ENCODE measurements at regions not wholly inside any gene's neighbourhood (a gene's known extent, or its start where the extent isn't known, plus 50 kb on each side); places are given as distances from the start of the nearest gene placed in this dataset.
A peak's percentile ranks its signal among the peaks of the same experiment; 100 is the strongest.

DNA sequence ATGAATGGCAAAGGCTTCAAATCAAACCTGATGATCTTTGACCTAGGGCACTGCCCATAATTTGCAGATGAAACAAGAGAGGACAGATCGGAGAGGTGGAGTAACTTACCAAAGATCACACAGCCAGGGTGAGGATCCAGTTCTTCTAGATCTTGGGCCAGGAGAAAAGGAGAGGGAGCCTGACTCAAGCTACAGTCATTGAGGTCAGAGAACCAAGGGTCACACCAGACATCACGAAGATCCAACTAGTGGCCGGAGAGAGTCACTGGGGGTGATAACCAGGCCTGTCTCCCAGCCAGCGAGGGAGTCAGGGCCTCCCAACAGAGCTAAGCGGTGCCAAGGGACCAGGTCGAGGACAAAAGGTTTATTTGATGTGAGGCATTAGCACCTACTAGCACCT is 115.0 kb downstream of the RIPK4 start:
- FAIRE-seq = no peak

DNA sequence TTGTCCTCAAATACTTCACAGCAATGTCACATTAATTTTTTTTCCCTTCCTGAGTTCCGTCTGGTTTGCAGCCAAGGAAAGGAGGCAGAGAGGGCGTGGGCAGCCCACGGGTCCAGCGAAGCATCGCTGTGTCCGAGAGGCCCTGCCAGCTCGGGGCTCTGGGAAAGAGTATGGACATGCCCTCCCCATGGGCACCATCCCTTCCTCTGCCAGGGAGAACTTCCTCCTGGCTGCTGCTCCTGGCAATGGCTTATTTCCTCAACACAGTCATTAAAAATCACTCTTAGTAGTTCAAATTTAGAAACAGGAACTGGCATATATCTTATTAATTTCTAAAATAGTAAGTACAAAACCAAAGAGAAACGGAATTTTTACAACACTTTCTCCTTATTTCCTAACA is 115.4 kb downstream of the RIPK4 start:
- FAIRE-seq = no peak

DNA sequence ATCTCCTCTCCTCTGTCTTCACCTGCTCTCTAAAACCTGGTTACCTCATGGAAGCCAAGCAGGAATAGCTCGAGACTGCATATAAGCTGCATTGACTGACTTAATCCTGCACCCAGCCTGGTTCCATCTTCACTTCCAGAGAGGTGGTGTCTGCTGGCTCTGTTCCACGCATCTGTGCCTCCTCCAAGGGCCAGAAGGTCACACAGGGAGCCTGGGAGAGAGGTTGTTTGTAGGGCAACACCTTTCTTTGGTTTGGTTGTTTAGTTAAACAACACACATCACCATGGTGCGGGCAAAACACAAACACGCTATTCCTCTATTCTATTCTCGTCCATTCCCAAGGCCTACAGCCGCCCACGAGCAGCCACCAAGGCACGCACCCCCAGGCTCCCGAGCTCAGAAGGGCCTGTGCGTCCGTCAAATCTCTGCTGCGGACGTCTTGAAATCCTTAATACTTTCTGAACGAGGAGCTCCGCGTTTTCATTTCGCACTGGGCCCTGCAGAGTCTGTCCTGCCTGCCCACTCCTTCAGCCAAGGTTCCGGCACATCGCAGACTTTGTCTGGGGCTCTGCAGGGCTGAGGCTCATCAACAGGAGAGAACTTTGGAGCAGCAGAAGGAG is 116.2 kb downstream of the RIPK4 start:
- no peak for FAIRE-seq

DNA sequence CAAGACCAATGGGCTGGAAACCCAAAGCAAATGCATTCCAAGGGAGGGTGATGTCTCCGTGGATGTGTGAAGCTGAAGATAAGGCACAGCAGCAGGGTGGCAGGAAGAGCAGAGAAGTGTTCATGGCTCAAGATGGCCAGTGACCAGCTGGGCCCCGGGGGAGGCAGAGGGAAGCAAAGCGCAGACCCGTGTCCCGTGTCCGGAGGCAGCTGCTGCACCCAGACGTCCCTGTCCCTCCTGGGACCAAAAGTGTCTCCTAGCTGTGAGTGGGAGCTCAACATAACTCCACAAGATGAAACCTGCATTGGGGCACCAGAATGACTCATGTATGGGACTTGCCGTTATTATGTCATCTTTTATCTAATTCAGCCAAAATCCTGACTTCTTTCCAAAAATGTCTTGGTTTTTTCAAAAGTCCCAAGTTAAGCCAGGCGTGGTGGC is 118.2 kb downstream of the RIPK4 start:
- no peak for FAIRE-seq

DNA sequence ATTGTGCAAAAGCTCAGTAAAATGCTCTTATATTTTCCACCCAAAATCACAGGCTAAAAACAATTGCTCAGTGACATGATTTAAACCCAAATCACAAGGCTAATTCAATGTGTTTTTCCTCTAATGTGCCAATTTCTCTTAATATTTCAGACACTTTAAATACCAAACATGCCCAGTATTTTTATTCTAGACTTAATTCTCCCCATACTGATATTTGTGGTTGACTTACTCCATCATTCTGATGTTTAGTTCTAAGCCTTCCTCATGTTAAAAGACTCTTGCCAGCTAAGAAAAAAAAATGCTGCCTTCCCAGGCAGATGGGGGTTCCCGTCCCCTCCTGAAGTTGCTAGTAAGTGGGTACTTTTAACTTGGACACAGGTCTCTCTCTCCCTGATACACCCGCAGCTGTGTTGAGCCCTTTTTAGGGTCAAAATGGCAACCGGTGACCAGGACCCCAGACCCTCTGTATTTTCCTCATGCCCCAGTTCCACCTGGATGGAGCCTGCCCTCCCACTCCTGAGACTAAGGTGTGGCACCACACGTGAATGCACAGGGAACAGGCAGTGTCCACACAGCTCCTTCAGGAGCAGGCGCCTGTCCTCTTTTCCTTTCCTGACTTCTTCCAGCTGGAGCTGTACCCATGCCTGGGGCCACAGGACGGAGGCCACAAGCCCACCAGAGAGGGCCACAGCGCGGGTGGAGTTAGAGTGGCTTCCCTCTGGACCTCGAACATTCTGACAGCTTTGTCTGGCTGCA is 118.9 kb downstream of the RIPK4 start:
- FAIRE-seq = no peak

DNA sequence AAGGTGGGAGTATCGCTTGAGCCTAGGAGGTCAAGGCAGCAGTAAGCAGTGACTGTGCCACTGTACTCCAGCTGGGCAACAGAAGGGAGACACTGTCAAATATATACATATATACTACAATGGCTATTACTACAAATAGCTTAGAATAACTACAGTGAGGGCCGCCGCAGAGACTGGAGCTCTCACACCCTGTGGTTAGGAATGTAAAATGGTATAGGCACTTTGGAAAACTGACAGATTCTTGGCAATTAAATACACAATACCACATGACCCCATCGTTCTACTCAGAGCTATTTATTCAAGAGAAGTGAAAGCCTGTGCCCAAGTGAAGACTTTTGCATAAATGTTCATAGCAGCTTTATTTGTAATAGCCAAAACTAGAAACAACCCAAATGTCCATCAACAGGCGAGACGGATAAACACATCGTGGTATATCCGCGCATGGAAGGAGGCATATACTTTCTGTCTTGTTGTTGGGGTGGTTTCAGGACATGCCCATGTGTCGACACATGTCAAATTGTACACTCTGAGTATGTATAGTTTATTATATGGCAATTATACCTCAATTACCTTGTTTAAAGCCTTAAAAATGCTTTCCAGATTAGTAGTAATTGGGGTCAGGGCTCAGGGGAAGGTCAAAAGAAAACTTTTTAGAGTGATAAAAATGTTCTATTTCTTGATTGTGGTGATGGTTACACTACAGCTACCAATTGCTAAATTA is 123.4 kb downstream of the RIPK4 start:
- no peak for FAIRE-seq

DNA sequence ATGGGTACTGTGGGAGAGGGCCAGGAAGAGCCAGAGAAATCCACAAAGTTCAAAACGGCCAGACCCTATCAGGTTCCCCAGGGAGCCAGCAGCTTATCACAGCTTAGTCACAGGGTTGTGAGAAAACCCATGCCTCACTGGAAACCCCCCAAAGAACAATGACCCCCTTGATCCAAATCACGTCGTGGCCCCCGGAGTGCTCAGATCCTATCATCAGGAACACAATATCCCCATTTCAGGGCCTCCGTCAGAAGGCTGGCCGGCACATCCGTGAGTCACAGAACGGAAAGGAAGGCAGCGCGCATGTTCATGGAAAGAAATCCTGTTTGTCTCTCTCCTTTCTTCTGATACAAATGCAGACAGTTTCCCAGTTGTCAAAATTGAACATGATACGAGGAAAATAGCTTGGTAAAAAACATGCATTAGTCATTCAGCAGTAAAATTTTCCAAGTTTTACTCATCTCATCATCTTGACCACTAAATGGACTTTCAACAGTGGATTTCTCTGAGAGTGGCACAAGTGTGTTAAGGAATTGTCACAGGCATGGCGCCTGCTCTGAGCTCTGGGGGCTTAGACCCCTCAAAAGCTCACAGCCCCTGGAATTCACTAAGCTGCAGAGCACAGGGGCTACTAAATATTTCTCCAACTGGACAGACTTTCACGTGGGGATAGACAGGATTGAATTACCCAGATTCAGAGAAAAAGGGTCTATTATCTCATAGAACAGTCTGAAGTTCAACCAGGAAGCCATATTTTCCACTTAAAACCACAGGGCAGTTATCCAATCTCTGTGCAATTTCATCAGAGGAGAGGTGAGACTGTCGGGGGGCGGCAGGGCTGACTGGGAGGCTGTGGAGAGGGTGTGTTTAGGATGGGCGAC is 124.8 kb downstream of the RIPK4 start:
- peak; percentile 89 for FAIRE-seq

DNA sequence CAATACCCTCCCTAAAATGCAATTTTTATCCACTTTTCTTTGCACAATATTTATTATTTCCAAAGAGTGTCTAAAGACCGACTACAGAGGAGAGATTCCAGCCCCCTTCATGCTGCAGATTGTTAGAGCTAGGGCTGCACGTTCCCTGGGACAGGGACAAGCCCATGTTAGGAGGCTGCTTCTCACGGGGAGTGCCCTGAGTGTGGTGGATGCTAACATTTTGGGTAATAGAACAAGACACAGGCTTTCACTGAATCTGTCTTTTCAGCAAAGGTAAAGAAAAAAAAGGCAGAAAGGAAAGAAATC is 125.4 kb downstream of the RIPK4 start:
- no peak for FAIRE-seq

DNA sequence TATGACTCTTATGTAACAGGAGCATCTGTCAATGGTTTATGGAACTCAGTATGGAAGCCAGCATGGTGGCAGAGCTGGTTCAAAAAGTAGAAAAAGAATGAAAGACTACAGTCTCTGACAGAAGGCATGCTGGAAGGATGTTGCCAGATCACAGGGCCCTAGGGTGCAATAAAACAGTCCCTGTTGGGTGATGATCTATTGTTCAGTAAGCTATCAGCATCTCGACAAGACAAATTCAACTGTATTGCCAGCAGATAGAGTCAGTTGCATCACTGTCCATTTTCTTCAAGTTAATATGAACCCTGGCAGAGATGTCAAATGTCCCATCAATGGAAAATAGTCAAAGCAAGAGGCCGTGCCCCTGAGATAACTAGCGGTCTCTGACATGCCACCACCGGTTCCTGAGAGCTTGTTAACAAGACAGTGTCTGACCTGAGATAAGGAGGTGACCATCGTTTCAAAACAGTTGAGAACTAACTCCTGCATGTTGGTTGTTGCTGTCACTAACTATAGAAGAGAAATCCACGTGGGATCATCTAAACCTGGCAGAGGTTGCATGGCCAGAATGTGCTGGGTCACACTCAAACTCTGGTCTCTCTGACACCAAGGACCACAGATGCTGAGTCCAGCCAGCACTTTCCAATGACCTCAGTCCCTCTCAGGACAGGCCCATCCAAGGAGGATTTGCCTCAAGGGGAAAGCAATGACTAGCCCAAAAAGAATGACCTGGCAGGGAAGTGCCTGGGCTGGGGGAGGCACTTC is 125.9 kb downstream of the RIPK4 start:
- FAIRE-seq = no peak

DNA sequence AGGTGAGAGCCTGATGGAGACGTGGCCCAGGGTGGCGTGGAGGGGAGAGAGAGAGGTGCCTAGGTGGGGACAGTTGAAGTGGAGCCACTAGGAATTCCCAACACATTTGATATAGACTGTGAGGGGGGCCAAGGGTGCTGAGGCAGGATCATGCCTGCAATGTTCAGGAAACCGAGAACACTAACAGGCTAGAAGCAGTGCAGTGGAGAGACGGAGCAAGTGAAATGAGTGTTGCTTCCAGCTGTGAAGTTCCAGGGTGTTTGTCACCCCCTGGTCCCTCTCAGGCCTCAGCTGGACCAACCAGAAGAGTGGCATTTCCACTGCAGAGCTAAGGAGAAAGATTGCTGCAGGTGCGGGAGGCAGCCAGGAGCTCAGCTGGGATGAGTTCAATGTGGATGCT is 127.1 kb downstream of the RIPK4 start:
- no peak for FAIRE-seq

DNA sequence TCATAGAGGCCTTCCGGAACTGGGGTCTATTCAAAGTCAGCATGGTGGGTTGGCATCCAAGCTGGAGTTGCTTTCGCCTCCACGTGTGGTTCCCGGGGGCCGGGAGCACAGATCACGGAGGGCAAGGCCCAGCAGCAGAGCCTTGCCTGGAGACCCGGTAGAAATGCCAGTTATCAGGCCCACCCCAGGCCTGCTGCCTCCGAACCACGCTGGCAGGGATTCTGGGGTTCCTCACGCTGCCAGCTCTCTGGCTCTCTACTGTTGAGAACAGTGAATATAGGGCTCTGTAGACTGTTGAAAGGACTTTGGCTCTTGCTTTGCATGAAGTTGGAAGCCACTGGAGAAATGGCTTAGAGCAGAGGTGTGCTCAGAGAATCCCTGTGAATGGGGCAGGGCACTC is 127.5 kb downstream of the RIPK4 start:
- no peak for FAIRE-seq

DNA sequence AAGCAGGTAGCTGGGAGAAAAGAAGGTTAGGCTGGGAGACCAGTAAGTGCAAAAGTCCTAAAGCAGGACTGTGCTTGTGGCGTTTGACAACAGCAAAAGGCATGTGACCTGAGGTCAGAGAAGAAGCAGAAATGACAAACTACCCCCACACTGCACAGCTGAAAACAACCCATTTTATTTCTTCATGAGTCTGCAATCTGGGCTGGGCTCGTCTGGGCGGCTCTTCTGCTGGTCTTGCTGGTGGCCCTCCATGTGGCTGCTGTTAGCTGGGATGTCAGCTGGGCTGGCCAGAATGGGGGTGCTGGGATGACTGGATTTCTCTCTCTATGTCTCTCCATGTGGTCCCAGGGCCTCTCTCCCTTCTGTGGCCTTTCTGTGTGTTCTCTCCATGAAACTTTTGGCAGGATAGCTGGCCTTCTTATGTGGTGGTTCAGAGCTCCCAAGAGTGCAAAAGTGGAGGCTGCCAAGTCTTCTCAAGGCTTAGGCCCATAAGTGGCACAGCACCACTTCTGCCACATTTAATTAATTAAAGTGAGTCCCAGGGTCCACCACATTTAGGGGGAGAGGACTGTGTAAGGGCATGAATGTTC is 128.6 kb downstream of the RIPK4 start:
- FAIRE-seq = no peak

DNA sequence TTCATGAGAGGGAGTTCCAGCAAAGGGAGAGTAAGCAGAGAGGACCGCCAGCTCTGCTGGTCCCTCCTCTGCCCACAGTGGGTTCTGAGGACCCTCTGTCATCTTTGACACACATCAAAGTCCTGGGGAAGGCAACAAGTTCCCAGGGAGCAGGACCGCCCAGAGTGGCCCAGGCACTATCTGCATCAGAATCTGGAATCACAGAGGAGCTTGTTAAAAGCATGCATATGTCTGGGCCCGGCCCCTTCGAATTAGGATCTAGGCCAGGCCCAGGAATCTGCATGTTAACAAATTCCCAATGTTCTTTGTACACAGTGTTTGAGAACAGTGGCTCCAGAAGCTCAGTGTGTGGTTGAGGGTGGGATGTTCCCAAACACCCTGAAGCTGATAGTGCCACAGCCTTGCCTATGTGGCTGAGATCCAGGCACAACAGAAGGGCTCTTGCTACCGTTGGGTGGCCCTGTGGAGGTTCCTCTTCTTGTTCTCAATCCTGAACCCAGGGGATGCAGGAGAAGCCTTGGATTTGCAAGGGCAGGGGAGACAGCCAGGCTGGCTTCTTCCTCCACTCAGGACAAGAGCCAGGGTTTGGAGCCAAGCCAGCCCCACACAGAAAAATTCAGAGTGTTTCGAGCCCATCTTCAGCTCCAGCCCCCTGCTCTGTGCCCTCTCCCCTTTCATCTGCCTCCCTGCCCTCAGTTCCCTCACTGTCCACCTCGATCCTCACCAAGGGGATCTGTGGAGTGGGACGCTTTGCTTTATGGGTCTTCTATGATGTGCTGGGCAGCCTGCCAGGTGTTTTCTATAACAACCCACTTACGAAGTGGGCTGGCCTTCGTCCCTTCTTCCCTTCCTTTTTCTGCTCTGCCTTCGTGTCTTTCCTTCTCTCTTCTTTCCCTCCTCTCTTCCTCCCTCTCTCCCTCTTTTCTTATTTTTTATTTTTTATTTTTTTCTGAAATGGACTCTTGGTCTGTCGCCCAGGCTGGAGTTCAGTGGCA is 129.0 kb upstream of the TMPRSS2 start:
- FAIRE-seq = no peak

DNA sequence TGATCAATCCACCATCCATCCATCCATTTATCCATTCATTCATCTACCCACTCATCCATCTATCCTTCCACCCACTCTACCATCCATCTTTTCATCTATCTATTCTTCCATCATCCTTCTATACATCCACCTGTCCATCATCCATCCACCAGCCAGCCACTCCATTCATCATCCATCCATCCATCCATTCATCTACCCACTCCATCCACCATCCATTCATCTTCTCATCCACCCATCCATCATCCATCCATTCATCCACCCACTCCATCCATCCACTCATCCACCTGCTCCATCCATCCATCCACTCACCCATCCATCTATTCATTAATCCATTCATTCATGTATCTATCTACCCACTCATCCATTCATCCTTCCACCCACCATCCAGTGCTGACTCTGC is 127.9 kb upstream of the TMPRSS2 start:
- FAIRE-seq = no peak

DNA sequence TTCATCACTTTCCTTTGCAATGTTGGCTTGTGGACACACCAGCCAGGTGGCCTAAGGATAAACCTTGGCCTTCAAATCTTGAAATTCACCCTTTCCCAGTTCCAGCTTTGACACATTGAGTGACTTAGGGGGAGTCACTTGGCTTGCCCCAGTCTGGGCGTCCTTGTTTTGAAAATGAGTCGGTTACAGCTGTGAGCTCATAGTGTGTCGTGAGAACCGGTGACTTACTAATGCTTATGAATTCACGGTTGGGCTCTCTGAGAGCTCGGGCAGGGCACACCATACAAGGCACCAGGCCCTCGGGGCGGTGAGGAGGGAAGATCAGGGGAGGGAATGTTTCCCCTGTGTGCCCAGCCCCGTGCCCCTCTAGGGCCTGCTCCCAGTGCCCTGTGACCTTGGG is 126.9 kb upstream of the TMPRSS2 start:
- no peak for FAIRE-seq

DNA sequence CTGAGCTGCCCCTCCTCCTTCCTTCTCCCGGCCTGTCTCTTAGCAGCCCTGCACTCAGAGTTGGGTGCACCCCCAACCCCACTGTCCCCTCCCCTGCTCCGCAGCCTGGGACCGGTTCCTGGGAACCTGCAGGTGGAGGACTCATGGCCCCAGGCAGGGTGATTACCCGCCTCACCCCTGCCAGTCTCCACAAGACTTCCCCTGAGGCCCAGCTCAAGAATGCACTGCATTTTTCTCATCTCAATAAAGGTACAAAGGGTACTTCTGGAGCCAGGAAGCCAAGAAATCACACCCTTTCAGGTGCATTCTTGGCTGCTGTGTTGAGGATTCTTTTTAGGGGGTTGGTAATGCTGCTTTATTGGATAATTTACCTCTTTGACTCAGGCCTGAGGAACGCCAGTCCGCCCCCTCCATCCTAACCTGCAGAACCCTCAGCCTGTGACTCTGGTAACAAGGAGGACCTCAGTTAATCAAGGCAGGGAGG is 126.3 kb upstream of the TMPRSS2 start:
- FAIRE-seq = no peak

DNA sequence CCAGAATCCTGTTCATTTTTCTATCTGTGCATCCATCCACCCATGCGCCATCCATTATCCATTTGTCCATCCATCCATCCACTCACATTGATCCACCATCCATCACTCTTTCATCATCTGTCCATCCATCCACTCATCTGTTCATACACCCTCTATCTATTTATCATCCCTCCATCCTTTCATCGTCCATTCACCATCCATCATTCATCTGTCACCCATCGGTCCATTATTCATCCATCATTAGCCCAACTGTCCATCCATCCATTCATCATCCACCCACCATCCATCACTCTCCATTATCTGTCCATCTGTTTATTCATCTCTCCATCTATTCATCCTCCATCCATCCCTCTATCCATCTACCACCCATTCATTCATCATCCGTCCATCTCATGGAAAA is 125.7 kb upstream of the TMPRSS2 start:
- FAIRE-seq = no peak

DNA sequence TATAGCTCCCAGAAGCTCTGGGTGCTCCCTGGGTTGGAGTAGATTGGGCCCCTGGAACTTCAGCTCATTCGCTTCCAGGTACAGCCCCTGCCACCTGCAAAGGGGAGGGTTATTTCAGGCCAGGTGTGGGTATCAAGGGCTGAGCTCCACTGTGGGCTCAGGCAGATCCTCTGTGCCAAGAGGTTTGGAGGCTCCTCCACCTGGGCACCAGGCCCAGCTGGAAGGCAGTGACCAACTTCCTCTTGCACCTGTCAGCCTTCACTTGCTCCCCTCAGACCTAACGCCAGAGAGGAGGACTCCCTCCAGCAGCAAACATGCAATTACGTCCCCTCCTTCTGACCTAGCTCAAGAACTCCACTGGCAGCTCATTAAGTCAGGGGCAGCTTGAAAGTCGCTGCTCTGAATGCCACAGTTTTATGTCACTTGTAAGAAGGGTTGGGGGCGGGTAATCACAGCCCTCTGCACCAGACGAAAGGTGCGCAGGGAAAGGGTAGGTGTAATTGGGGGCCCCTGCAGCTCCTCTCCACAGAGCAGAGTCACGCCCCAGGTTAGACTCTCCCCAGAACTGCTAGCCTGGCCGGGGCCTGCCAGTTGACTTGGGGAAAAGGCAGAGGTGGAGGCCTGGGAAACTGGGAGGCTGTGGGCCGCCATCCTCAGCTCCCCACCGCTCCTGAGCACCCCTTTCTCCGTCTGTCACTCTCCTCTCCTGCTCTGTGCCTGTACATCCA is 125.0 kb upstream of the TMPRSS2 start:
- no peak for FAIRE-seq

DNA sequence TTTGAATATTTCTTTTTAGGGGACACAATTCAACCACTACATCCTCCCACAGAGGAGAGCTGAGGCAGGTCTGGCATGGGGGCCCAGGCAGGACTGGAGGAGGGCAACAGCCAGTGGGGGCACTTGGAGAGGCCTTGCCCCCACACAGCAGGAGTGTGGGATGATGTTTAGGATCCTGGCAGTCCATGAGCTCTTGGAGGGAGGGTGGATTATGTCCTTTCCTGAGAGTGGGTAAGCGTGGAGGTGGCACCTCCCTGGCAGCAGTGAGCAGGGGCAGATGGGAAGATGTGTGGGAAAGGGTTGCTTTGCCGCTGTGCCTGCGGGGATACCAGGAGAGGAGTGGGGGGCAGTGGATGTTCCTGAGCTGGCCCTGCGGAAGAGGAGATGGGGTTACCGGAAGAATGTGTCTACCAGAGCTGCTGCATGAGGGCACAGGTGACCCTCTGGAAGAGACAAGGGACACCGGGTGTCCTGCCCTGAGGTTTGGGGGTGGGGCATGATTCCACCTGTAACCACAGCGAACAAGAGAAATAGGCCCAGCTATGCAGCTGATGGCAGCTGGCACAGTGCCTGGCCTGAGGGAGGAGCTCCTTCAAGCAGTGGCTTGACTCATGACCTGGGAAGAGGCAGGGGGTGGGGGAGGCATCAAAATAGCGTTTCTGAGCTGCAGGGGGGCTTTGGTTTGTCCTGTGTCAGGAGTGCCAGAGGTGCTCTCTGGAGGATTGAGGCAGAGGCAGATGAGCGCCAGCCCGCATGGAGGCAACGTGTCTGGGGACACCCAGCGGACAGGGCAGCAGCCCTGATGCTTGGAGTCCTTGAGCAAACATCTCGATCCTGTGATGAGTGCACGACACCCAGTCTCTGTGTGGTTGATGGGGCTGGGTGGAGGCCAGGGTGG is 123.9 kb upstream of the TMPRSS2 start:
- no peak for FAIRE-seq

Data from A204.1 (cell line).